H9 (cell line): ENCODE measurements at regions not wholly inside any gene's neighbourhood (a gene's known extent, or its start where the extent isn't known, plus 50 kb on each side); places are given as distances from the start of the nearest gene placed in this dataset.

Experiments
- DNase-seq: peaks from one replicate; pipeline ENCODE4 v3.0.0-alpha.2; 2017
- H2AFZ ChIP-seq: one replicate; pipeline ENCODE4 v1.6.1; 2013; ENCODE audit warnings: mild to moderate bottlenecking, low read length, control low read depth, moderate library complexity
- H2AK5ac ChIP-seq: 2 replicates; pipeline ENCODE4 v1.6.1; 2013; ENCODE audit warnings: low read length, control low read depth, mixed read lengths; ENCODE audit not compliant: insufficient read length
- H2BK120ac ChIP-seq: one replicate; pipeline ENCODE4 v1.6.1; 2013; ENCODE audit warnings: low read depth, mild to moderate bottlenecking, low read length, control low read depth, inconsistent platforms; ENCODE audit not compliant: poor library complexity, severe bottlenecking
- H2BK12ac ChIP-seq: 2 replicates; pipeline ENCODE4 v1.6.1; 2013; ENCODE audit warnings: low read length, control low read depth, mixed read lengths, low read depth; ENCODE audit not compliant: insufficient read length
- H2BK15ac ChIP-seq: 2 replicates; pipeline ENCODE4 v1.6.1; 2013; ENCODE audit warnings: low read depth, low read length, control low read depth
- H2BK20ac ChIP-seq: one replicate; pipeline ENCODE4 v1.6.1; 2013; ENCODE audit warnings: low read depth, mild to moderate bottlenecking, low read length, control low read depth, inconsistent platforms; ENCODE audit not compliant: poor library complexity, severe bottlenecking
- H2BK5ac ChIP-seq: 2 replicates; pipeline ENCODE4 v1.6.1; 2013; ENCODE audit warnings: low read length, control low read depth, mixed read lengths; ENCODE audit not compliant: insufficient read length
- H3K14ac ChIP-seq: 2 replicates; pipeline ENCODE4 v1.6.1; 2013; ENCODE audit warnings: low read length, control low read depth; ENCODE audit not compliant: insufficient read depth
- H3K18ac ChIP-seq: 2 replicates; pipeline ENCODE4 v1.6.1; 2013; ENCODE audit warnings: low read depth, mild to moderate bottlenecking, mixed read lengths, low read length, control low read depth; ENCODE audit not compliant: insufficient read length
- H3K23ac ChIP-seq: 2 replicates; pipeline ENCODE4 v1.6.1; 2013; ENCODE audit warnings: low read length, control low read depth, mixed read lengths, low read depth; ENCODE audit not compliant: insufficient read length
- H3K23me2 ChIP-seq: 2 replicates; pipeline ENCODE4 v1.6.1; 2013; ENCODE audit warnings: low read depth, mild to moderate bottlenecking, mixed read lengths, low read length, control low read depth; ENCODE audit not compliant: insufficient read length, poor library complexity, severe bottlenecking
- H3K27ac ChIP-seq: 2 replicates; pipeline ENCODE4 v1.5.1; 2013; ENCODE audit warnings: low read length, control low read depth, mixed read lengths, low read depth; ENCODE audit not compliant: insufficient read length
- H3K27me3 ChIP-seq: 2 replicates; pipeline ENCODE4 v1.6.1; 2013; ENCODE audit warnings: low read length, control low read depth, inconsistent platforms; ENCODE audit not compliant: insufficient read depth
- H3K4ac ChIP-seq: 2 replicates; pipeline ENCODE4 v1.6.1; 2013; ENCODE audit warnings: low read depth, mild to moderate bottlenecking, control low read depth, inconsistent platforms, low read length, moderate library complexity
- H3K4me1 ChIP-seq: 2 replicates; pipeline ENCODE4 v1.6.1; 2013; ENCODE audit warnings: low read length, control low read depth, inconsistent platforms; ENCODE audit not compliant: insufficient read depth
- H3K4me2 ChIP-seq: 2 replicates; pipeline ENCODE4 v1.6.1; 2013; ENCODE audit warnings: low read length, control low read depth, mixed read lengths; ENCODE audit not compliant: insufficient read length, insufficient read depth
- H3K56ac ChIP-seq: 2 replicates; pipeline ENCODE4 v1.6.1; 2013; ENCODE audit warnings: low read depth, mild to moderate bottlenecking, mixed read lengths, low read length, control low read depth; ENCODE audit not compliant: insufficient read length
- H3K79me1 ChIP-seq: 2 replicates; pipeline ENCODE4 v1.6.1; 2013; ENCODE audit warnings: low read depth, mild to moderate bottlenecking, moderate library complexity, low read length, control low read depth, inconsistent platforms; ENCODE audit not compliant: insufficient read depth, poor library complexity, severe bottlenecking
- H3K79me2 ChIP-seq: 2 replicates; pipeline ENCODE4 v1.6.1; 2013; ENCODE audit warnings: low read length, control low read depth, inconsistent platforms; ENCODE audit not compliant: insufficient read depth
- H3K9ac ChIP-seq: 2 replicates; pipeline ENCODE4 v1.6.1; 2013; ENCODE audit warnings: low read length, control low read depth, mixed read lengths; ENCODE audit not compliant: insufficient read length; ENCODE audit errors: extremely low read depth
- H3K9me3 ChIP-seq: one replicate; pipeline ENCODE4 v1.6.1; 2013; ENCODE audit warnings: low read depth, low read length, inconsistent platforms; ENCODE audit not compliant: control insufficient read depth
- H3T11ph ChIP-seq: one replicate; pipeline ENCODE4 v1.6.1; 2013; ENCODE audit warnings: mild to moderate bottlenecking, low read length, control low read depth, inconsistent platforms
- H4K20me1 ChIP-seq: one replicate; pipeline ENCODE4 v1.6.1; 2013; ENCODE audit not compliant: control insufficient read depth, insufficient read length, insufficient read depth
- H4K5ac ChIP-seq: 2 replicates; pipeline ENCODE4 v1.6.1; 2013; ENCODE audit warnings: low read depth, mild to moderate bottlenecking, mixed read lengths, low read length, control low read depth; ENCODE audit not compliant: insufficient read length
- H4K8ac ChIP-seq: replicated peaks from 2 replicates; pipeline ENCODE4 v1.6.1; 2013; ENCODE audit warnings: low read length, control low read depth, mixed read lengths, low read depth; ENCODE audit not compliant: insufficient read length
- H4K91ac ChIP-seq: 2 replicates; pipeline ENCODE4 v1.6.1; 2013; ENCODE audit warnings: low read depth, mild to moderate bottlenecking, moderate library complexity, mixed read lengths, low read length, control low read depth; ENCODE audit not compliant: insufficient read length
- H3K27ac Mint-ChIP-seq, 3 experiments: 2 replicates in 2 of 3; 3 replicates in 1 of 3; pipeline ENCODE4 v1.8.0; 2020 to 2021; ENCODE audit warnings: mixed read lengths in 3 of 3, mild to moderate bottlenecking in 1 of 3, moderate library complexity in 1 of 3
- H3K27me3 Mint-ChIP-seq: 2 replicates; pipeline ENCODE4 v1.8.0; 2021; ENCODE audit warnings: low read depth, mild to moderate bottlenecking, moderate library complexity, mixed read lengths
- H3K36me3 Mint-ChIP-seq, 3 experiments: 2 replicates in 2 of 3; 3 replicates in 1 of 3; pipeline ENCODE4 v1.8.0; 2020 to 2021; ENCODE audit warnings: low read depth in 3 of 3, mixed read lengths in 3 of 3; ENCODE audit not compliant: insufficient read depth in 1 of 3
- H3K4me1 Mint-ChIP-seq, 2 experiments: 2 replicates each; pipeline ENCODE4 v1.8.0; 2020; ENCODE audit warnings: mixed read lengths in 2 of 2
- H3K4me3 Mint-ChIP-seq, 2 experiments: 2 replicates in 1 of 2; 3 replicates in 1 of 2; pipeline ENCODE4 v1.8.0; 2020 to 2021; ENCODE audit warnings: mild to moderate bottlenecking in 2 of 2, mixed read lengths in 2 of 2, moderate library complexity in 1 of 2
- H3K9me3 Mint-ChIP-seq, 2 experiments: 2 replicates in 1 of 2; 3 replicates in 1 of 2; pipeline ENCODE4 v1.8.0; 2020; ENCODE audit warnings: mild to moderate bottlenecking in 2 of 2, mixed read lengths in 2 of 2, moderate library complexity in 1 of 2
- TF ChIP-seq, protein P1 (sequence below): fragments of 200-600 bp; sonication (generic); conservative IDR thresholded peaks from 3 replicates; pipeline ENCODE4 v1.8.0; 2021; ENCODE audit warnings: antibody characterized with exemption, mild to moderate bottlenecking

- Histone ChIP-seq H3T11ph (no peak overlapping the region), H2BK12ac (no peak overlapping the region), H3K23me2 (no peaks in the 10 kb centered on the region), H2AK5ac (no peak overlapping the region), H3K4me1 (no peaks in the 10 kb centered on the region), H3K27me3 (no peaks in the 10 kb centered on the region), H3K9ac (no peak overlapping the region), H4K91ac (no peak overlapping the region), H2BK20ac (no peak overlapping the region), H2BK15ac (no peak overlapping the region), H4K5ac (no peak overlapping the region), H2AFZ (no peak overlapping the region), H3K23ac (no peak overlapping the region), H3K79me2 (no peaks in the 10 kb centered on the region), H2BK120ac (no peak overlapping the region), H3K18ac (no peak overlapping the region), H3K9me3 (no peaks in the 10 kb centered on the region), H3K27ac (no peak overlapping the region), H3K4ac (no peak overlapping the region), H3K14ac (no peak overlapping the region), H4K8ac (no peak overlapping the region), H4K20me1 (no peaks in the 10 kb centered on the region), H3K4me2 (no peak overlapping the region), H3K56ac (no peak overlapping the region), H3K79me1 (no peaks in the 10 kb centered on the region), H2BK5ac (no peak overlapping the region)
- H3K27me3 Mint-ChIP-seq = no peaks in the 10 kb centered on the region
- DNase-seq = no peak
- no peak overlapping the region for H3K4me3 Mint-ChIP-seq
- H3K36me3 Mint-ChIP-seq = no peaks in the 10 kb centered on the region
- TF ChIP-seq, protein P1, sequence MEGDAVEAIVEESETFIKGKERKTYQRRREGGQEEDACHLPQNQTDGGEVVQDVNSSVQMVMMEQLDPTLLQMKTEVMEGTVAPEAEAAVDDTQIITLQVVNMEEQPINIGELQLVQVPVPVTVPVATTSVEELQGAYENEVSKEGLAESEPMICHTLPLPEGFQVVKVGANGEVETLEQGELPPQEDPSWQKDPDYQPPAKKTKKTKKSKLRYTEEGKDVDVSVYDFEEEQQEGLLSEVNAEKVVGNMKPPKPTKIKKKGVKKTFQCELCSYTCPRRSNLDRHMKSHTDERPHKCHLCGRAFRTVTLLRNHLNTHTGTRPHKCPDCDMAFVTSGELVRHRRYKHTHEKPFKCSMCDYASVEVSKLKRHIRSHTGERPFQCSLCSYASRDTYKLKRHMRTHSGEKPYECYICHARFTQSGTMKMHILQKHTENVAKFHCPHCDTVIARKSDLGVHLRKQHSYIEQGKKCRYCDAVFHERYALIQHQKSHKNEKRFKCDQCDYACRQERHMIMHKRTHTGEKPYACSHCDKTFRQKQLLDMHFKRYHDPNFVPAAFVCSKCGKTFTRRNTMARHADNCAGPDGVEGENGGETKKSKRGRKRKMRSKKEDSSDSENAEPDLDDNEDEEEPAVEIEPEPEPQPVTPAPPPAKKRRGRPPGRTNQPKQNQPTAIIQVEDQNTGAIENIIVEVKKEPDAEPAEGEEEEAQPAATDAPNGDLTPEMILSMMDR = no peak
- peaks cover 10 to 14% of the 10 kb centered on the region in 2 experiments for H3K4me1 Mint-ChIP-seq
- H3K27ac Mint-ChIP-seq = no peak overlapping the region; a peak in 1 of 7 replicates
- no peaks in the 10 kb centered on the region; a peak in 1 of 5 replicates for H3K9me3 Mint-ChIP-seq
Measured at GRCh38 chr16:26901983-26902382, 164.7 kb upstream of the C16orf82 start.
